ENCODE measurements at regions not wholly inside any gene's neighbourhood (a gene's known extent, or its start where the extent isn't known, plus 50 kb on each side); places are given as distances from the start of the nearest gene placed in this dataset.

DNA sequence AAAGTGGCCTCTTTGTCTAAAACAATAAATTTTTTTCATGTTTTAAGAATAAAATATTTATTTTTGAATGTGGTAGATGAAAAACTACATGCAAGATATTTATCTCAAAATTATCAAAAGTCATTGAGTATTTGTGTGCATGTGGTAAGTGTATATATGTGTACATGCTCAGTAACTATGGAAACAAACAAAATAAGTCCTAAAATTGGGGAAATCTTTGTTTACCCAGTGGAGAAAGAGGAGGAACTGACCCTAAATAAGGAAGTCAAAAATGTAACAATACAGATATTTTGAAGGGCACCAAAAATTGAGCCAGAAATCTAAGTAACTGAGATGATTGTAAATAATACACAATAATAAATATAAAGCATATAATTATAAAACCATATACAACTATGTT lies 639.2 kb downstream of the MAFB start:
- H3K4me1 ChIP-seq = no peaks in the 10 kb centered on the region
- H3K36me3 ChIP-seq = no peaks in the 10 kb centered on the region
- DNase-seq = no peak
- no peak for TF ChIP-seq POLR2AphosphoS5 (IDR thresholded peaks at IDR 0.05)
- TF ChIP-seq POLR2A (IDR thresholded peaks at IDR 0.05) = no peak
- TF ChIP-seq EP300 (IDR thresholded peaks at IDR 0.05) = no peak
- TF ChIP-seq, protein P1, sequence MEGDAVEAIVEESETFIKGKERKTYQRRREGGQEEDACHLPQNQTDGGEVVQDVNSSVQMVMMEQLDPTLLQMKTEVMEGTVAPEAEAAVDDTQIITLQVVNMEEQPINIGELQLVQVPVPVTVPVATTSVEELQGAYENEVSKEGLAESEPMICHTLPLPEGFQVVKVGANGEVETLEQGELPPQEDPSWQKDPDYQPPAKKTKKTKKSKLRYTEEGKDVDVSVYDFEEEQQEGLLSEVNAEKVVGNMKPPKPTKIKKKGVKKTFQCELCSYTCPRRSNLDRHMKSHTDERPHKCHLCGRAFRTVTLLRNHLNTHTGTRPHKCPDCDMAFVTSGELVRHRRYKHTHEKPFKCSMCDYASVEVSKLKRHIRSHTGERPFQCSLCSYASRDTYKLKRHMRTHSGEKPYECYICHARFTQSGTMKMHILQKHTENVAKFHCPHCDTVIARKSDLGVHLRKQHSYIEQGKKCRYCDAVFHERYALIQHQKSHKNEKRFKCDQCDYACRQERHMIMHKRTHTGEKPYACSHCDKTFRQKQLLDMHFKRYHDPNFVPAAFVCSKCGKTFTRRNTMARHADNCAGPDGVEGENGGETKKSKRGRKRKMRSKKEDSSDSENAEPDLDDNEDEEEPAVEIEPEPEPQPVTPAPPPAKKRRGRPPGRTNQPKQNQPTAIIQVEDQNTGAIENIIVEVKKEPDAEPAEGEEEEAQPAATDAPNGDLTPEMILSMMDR (IDR thresholded peaks at IDR 0.05) = no peak
- no peaks in the 10 kb centered on the region for H3K27me3 ChIP-seq
- H3K9me3 ChIP-seq = no peaks in the 10 kb centered on the region
- H3K27ac ChIP-seq = no peak overlapping the region
- no peak overlapping the region for H3K4me3 ChIP-seq
- intact Hi-C loops (cut with DNase I; ENCODE audit: low total_unique reads) = no loop called here

DNA sequence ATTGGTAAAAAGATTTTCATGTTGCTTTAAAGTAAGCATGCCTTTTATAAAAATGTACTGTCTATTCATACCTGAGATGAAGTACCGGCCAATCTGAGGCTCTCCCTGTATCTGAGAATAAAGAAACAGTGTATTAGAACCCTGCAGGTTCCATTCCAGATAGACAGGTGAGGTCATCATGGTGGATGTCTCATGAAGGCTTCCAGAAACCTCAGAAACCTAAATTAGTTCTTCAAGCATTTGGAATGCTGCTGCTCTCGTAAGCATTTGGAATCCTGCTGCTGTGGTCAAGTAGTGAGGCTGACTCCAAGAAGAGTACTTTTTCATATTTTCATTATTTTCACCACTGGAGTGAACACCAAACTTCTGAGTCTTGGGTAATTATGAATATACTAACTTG lies 642.3 kb downstream of the MAFB start:
- H3K9me3 ChIP-seq = no peaks in the 10 kb centered on the region
- DNase-seq = no peak
- H3K27ac ChIP-seq = no peak overlapping the region

DNA sequence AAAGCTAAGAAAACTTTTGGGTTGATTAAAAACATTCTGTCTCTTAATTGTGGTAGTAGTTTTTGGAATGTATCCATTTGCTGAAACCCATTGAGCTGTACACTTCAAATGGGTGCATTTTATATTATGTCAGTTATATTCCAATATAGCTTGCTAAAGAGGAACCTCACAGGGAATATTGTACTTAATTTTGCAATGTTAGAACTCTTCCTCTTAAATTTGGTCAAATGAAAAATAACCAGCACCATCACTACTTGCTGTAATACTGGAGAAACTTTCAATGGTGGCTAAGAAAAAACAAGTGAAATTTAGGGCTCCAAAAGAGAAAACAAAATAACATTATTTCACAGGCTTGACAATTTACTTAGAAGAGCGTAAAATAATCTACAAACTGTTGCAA lies 651.5 kb downstream of the MAFB start:
- 68 to 81% (median 74%) methylated on average over 1 of the region's 1 CpG for WGBS, 5 donors
- no peak for DNase-seq
- H3K36me3 ChIP-seq = no peaks in the 10 kb centered on the region
- no peaks in the 10 kb centered on the region for H3K27me3 ChIP-seq
- intact Hi-C loops (cut with DNase I; ENCODE audit: low total_unique reads) = no loop called here
- no peak overlapping the region for H3K4me3 ChIP-seq
- no peaks in the 10 kb centered on the region for H3K4me1 ChIP-seq
- no peaks in the 10 kb centered on the region for H3K9me3 ChIP-seq
- TF ChIP-seq EP300 (IDR thresholded peaks at IDR 0.05) (no peak), POLR2AphosphoS5 (IDR thresholded peaks at IDR 0.05) (no peak), POLR2A (IDR thresholded peaks at IDR 0.05) (no peak)
- TF ChIP-seq, protein P1 (IDR thresholded peaks at IDR 0.05) = no peak
- no peak overlapping the region for H3K27ac ChIP-seq

More for the DNA sequence above, 642.3 kb downstream of the MAFB start:
- H3K27me3 ChIP-seq = no peaks in the 10 kb centered on the region
- H3K4me3 ChIP-seq = no peak overlapping the region
- no peaks in the 10 kb centered on the region for H3K4me1 ChIP-seq
- no peaks in the 10 kb centered on the region for H3K36me3 ChIP-seq
- TF ChIP-seq POLR2A (IDR thresholded peaks at IDR 0.05) (no peak), POLR2AphosphoS5 (IDR thresholded peaks at IDR 0.05) (no peak), EP300 (IDR thresholded peaks at IDR 0.05) (no peak)
- TF ChIP-seq, protein P1 (IDR thresholded peaks at IDR 0.05) = no peak
- intact Hi-C loops (cut with DNase I; ENCODE audit: low total_unique reads) = no loop called here
- WGBS, 5 donors = 79 to 94% (median 84%) methylated on average over 2 of the region's 2 CpGs

DNA sequence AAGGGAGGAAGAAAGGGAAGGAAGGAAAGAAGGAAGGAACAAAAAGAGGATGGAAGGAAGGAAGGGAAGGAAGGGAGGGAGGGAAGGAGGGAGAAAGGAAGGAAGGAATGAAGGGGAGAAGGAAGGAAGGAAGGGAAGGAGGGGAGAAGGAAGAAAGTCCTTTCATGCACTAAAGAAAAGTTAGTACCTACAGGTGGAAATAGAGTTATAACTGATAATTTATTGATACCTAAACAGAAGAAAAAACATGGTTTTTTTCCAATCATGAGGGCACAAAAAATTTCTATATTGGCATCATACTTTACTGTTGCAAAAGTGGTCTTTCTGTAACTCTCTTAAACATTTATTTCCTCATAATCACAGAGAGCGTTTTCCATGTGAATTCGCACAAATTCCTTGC lies 659.4 kb downstream of the MAFB start:
- no peak for DNase-seq
- WGBS, 5 donors = 79 to 97% (median 88%) methylated on average over 2 of the region's 2 CpGs
- no peak overlapping the region for H3K27ac ChIP-seq
- TF ChIP-seq POLR2A (IDR thresholded peaks at IDR 0.05) = no peak
- TF ChIP-seq, protein P1 (IDR thresholded peaks at IDR 0.05) = no peak
- intact Hi-C loops (cut with DNase I; ENCODE audit: low total_unique reads) = no loop called here
- H3K4me1 ChIP-seq = no peaks in the 10 kb centered on the region
- H3K4me3 ChIP-seq = no peak overlapping the region
- no peaks in the 10 kb centered on the region for H3K36me3 ChIP-seq
- no peaks in the 10 kb centered on the region for H3K9me3 ChIP-seq
- no peaks in the 10 kb centered on the region for H3K27me3 ChIP-seq

Data from stomach (tissue), 8 donors.